Progenitor cell of endocrine pancreas (in vitro differentiated cells): ENCODE measurements at regions not wholly inside any gene's neighbourhood (a gene's known extent, or its start where the extent isn't known, plus 50 kb on each side); places are given as distances from the start of the nearest gene placed in this dataset.

Experiments
- DNase-seq: peaks from one replicate; pipeline ENCODE4 v3.0.0; 2021; ENCODE audit warnings: low spot score; ENCODE audit not compliant: unreplicated experiment
- H3K27ac Mint-ChIP-seq: 2 replicates; pipeline ENCODE4 v1.8.0; 2021; ENCODE audit warnings: mild to moderate bottlenecking, moderate library complexity, mixed read lengths
- H3K27me3 Mint-ChIP-seq: 2 replicates; pipeline ENCODE4 v1.8.0; 2021; ENCODE audit warnings: mixed read lengths
- H3K36me3 Mint-ChIP-seq: 2 replicates; pipeline ENCODE4 v1.8.0; 2022; ENCODE audit warnings: mixed read lengths; ENCODE audit not compliant: insufficient read depth
- H3K4me1 Mint-ChIP-seq: 2 replicates; pipeline ENCODE4 v1.8.0; 2021; ENCODE audit warnings: low read depth, mixed read lengths
- H3K4me3 Mint-ChIP-seq: 2 replicates; pipeline ENCODE4 v1.8.0; 2021; ENCODE audit warnings: low read depth, mild to moderate bottlenecking, moderate library complexity, mixed read lengths
- H3K9me3 Mint-ChIP-seq: 2 replicates; pipeline ENCODE4 v1.8.0; 2021; ENCODE audit warnings: low read depth, mixed read lengths
- TF ChIP-seq, protein P1 (sequence below): fragments of 200-600 bp; sonication (generic); IDR thresholded peaks from one replicate; pipeline ENCODE4 v1.5.0; 2021; ENCODE audit warnings: antibody characterized with exemption, mild to moderate bottlenecking; ENCODE audit not compliant: unreplicated experiment

DNA sequence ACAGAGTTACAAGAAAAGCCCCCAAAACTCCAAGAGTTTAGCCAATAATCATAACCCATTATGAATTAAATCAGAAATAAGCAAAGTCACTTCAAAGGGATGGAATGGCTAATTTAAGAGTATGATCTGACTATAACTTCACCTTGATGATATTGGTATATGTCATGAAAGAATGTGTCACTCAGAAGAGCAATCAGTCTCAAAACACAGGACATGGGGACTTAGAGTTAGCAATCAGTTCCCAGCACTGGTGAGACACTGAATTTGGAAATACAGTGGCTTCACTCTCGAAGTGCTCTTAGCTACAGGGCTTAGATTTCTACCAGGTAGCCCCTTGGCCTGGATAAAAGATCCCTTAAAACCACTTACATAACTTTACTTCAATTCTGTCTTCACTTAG, 65.7 kb upstream of the EXOC1L start:
- peaks cover 7% of the 10 kb centered on the region for H3K27me3 Mint-ChIP-seq
- H3K9me3 Mint-ChIP-seq = no peaks in the 10 kb centered on the region
- H3K27ac Mint-ChIP-seq = no peak overlapping the region
- no peak for DNase-seq
- no peak overlapping the region for H3K4me3 Mint-ChIP-seq
- H3K36me3 Mint-ChIP-seq = no peaks in the 10 kb centered on the region
- H3K4me1 Mint-ChIP-seq = peaks cover 6% of the 10 kb centered on the region
- TF ChIP-seq, protein P1, sequence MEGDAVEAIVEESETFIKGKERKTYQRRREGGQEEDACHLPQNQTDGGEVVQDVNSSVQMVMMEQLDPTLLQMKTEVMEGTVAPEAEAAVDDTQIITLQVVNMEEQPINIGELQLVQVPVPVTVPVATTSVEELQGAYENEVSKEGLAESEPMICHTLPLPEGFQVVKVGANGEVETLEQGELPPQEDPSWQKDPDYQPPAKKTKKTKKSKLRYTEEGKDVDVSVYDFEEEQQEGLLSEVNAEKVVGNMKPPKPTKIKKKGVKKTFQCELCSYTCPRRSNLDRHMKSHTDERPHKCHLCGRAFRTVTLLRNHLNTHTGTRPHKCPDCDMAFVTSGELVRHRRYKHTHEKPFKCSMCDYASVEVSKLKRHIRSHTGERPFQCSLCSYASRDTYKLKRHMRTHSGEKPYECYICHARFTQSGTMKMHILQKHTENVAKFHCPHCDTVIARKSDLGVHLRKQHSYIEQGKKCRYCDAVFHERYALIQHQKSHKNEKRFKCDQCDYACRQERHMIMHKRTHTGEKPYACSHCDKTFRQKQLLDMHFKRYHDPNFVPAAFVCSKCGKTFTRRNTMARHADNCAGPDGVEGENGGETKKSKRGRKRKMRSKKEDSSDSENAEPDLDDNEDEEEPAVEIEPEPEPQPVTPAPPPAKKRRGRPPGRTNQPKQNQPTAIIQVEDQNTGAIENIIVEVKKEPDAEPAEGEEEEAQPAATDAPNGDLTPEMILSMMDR = no peak

DNA sequence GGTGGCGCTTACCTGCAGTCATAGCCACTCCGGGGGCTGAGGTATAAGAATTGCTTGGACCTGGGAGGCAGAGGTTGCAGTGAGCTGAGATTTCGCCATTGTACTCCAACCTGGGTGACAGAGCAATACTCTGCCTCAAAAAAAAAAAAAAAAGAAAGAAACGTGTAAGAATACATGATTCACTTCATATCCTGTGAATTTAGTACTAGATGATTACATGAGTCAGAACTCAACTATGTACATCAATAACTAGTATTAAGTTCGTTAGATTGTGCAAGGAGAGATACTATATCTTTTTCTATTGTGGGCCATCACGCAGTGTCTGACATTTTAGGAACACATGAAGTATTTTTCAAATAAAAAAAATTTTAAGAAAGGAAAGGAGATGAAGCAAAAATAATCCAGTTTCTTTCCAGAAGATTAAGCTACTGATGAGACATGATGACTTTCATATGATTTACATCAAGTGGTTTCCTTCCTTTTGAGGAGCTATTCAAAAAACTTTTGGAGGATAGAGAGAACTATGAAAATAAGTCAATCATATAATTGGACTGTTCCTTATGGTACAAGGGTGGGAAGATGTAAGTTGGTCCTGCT, 64.7 kb upstream of the EXOC1L start:
- no peaks in the 10 kb centered on the region for H3K9me3 Mint-ChIP-seq
- TF ChIP-seq, protein P1 = no peak
- H3K4me1 Mint-ChIP-seq = peaks cover 6% of the 10 kb centered on the region
- H3K4me3 Mint-ChIP-seq = no peak overlapping the region
- no peaks in the 10 kb centered on the region for H3K36me3 Mint-ChIP-seq
- DNase-seq = no peak
- no peak overlapping the region for H3K27ac Mint-ChIP-seq
- peaks cover 4% of the 10 kb centered on the region for H3K27me3 Mint-ChIP-seq

DNA sequence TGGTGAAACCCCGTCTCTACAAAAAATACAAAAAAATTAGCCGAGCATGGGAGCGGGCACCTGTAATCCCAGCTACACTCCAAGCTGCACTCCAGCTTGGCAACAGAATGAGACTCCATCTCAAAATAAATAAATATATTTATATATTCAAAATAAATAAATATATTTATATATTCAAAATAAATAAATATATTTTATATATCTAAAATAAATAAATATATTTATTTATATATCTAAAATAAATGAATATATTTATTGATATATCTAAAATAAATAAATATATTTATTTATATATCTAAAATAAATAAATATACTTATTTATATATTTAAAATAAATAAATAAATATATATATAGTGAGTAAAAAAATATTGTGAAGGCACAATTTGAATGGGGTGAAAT, 63.4 kb upstream of the EXOC1L start:
- H3K27me3 Mint-ChIP-seq = peaks cover 4% of the 10 kb centered on the region
- peaks cover 6% of the 10 kb centered on the region for H3K4me1 Mint-ChIP-seq
- no peaks in the 10 kb centered on the region for H3K36me3 Mint-ChIP-seq
- H3K4me3 Mint-ChIP-seq = no peak overlapping the region
- no peak overlapping the region for H3K27ac Mint-ChIP-seq
- DNase-seq = no peak
- TF ChIP-seq, protein P1 = no peak
- H3K9me3 Mint-ChIP-seq = no peaks in the 10 kb centered on the region

DNA sequence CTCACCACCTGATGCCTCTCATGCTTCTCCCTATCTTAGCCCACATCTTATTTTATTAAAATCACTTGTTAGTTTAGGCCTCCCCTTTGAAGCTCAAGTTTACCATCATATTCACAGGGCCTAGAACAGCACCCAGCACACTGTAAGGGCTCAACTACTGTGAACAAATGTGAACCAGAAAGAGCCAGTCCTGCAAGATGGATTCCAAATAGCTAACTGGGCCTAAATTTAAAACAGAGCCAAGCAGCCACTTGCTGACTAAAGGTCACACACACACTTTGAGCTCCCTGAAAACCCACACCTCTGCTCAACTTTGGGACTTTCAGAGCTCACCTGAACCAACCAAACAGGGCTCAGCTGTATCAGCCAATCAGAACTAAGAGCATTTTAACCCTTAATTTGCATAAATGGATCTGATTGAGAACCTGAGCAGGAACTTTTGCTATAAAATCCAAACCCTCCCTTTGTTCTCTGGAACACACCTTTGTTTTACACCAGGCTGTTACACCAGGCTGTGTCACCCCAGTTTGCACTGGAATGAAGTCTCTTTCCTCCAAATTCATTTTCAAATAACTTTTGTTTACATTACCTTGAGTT, 62.1 kb upstream of the EXOC1L start:
- Mint-ChIP-seq H3K4me3 (no peak overlapping the region), H3K9me3 (no peaks in the 10 kb centered on the region), H3K4me1 (peaks cover 6% of the 10 kb centered on the region), H3K27me3 (no peaks in the 10 kb centered on the region), H3K27ac (no peak overlapping the region), H3K36me3 (no peaks in the 10 kb centered on the region)
- no peak for DNase-seq
- TF ChIP-seq, protein P1 = no peak

DNA sequence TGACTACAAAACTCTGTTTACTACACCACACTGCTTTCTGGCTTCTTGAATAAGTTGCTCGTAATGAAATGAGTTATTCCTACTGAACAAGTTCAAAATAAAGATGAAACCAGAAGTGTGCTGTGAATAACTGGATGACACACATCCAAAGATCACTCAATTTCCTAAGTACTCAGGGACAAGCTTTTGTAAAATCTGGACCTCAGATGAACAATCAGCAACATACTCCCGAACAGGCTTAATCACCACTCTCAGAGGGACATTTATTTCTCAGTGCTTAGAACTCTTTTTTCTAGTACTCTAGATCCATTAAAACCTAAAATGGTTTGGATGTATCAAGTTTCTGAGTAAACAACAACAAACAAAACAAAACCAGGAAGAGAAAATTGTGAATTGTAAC, 61.5 kb upstream of the EXOC1L start:
- H3K4me3 Mint-ChIP-seq = no peak overlapping the region
- TF ChIP-seq, protein P1 = no peak
- no peaks in the 10 kb centered on the region for H3K9me3 Mint-ChIP-seq
- no peak overlapping the region for H3K27ac Mint-ChIP-seq
- peaks cover 9% of the 10 kb centered on the region for H3K4me1 Mint-ChIP-seq
- H3K27me3 Mint-ChIP-seq = no peaks in the 10 kb centered on the region
- DNase-seq = no peak
- no peaks in the 10 kb centered on the region for H3K36me3 Mint-ChIP-seq
